CD4-positive, alpha-beta T cell (primary cell): ENCODE measurements at regions not wholly inside any gene's neighbourhood (a gene's known extent, or its start where the extent isn't known, plus 50 kb on each side); places are given as distances from the start of the nearest gene placed in this dataset.

ENCODE experiments used
- ATAC-seq: fragments of 200-7000 bp; cut with Tn5 transposase; one replicate; pipeline ENCODE4 v1.10.0; 2022; ENCODE audit warnings: mild to moderate bottlenecking; ENCODE audit not compliant: poor library complexity
- CTCF ChIA-PET: fragments of 350-600 bp; sonication (Branson Sonifier 250); formaldehyde crosslinking; loops from one replicate; lab custom pipeline; 2021; ENCODE audit warnings: antibody characterized with exemption, inconsistent platforms; lab: Charles Lee
- POLR2A ChIA-PET: fragments of 350-600 bp; sonication (Branson Sonifier 250); formaldehyde crosslinking; loops from one replicate; lab custom pipeline; 2021; ENCODE audit warnings: antibody characterized with exemption, inconsistent platforms; lab: Charles Lee
- DNase-seq, 14 experiments: peaks; one replicate each; pipeline ENCODE4 v3.0.0-alpha.2; 2013 to 2020; ENCODE audit warnings: mixed read lengths in 2 of 14
- H3K27ac ChIP-seq, 2 donors: one replicate each; pipeline versions ENCODE4 v1.5.1 to v1.7.0; 2013; ENCODE audit warnings: low read length in 2 of 2, low read depth in 1 of 2, mild to moderate bottlenecking in 1 of 2
- H3K27me3 ChIP-seq, 2 experiments: 1 replicate in 1 of 2; 2 replicates in 1 of 2; pipeline versions ENCODE4 v1.6.1 to v1.7.0; 2013; ENCODE audit warnings: low read length in 2 of 2, control low read depth in 1 of 2, mild to moderate bottlenecking in 1 of 2, moderate library complexity in 1 of 2; ENCODE audit not compliant: insufficient read depth in 2 of 2, control insufficient read depth in 1 of 2
- H3K36me3 ChIP-seq: one replicate; pipeline ENCODE4 v1.6.1; 2013; ENCODE audit warnings: low read length, control low read depth; ENCODE audit not compliant: insufficient read depth
- H3K4me1 ChIP-seq: one replicate; pipeline ENCODE4 v1.6.1; 2013; ENCODE audit warnings: low read length, control low read depth; ENCODE audit not compliant: insufficient read depth
- H3K4me3 ChIP-seq: one replicate; pipeline ENCODE4 v1.5.1; 2013; ENCODE audit warnings: mild to moderate bottlenecking, low read length, moderate library complexity
- H3K9me3 ChIP-seq, 2 experiments: 1 replicate in 1 of 2; 2 replicates in 1 of 2; pipeline versions ENCODE4 v1.6.1 to v1.7.0; 2013; ENCODE audit warnings: low read length in 2 of 2, mild to moderate bottlenecking in 2 of 2, control low read depth in 1 of 2, moderate library complexity in 1 of 2; ENCODE audit not compliant: control insufficient read depth in 1 of 2, insufficient read depth in 1 of 2
- H3K27ac Mint-ChIP-seq: one replicate; pipeline ENCODE4 v1.8.0; 2020; ENCODE audit warnings: mixed read lengths
- H3K27me3 Mint-ChIP-seq: one replicate; pipeline ENCODE4 v1.8.0; 2021; ENCODE audit warnings: mixed read lengths
- H3K36me3 Mint-ChIP-seq: one replicate; pipeline ENCODE4 v1.8.0; 2021; ENCODE audit warnings: low read depth, mixed read lengths
- H3K4me1 Mint-ChIP-seq: one replicate; pipeline ENCODE4 v1.8.0; 2021; ENCODE audit warnings: low read depth, mixed read lengths
- H3K4me3 Mint-ChIP-seq: one replicate; pipeline ENCODE4 v1.8.0; 2020; ENCODE audit warnings: mild to moderate bottlenecking, mixed read lengths
- H3K9me3 Mint-ChIP-seq: one replicate; pipeline ENCODE4 v1.8.0; 2020; ENCODE audit warnings: mixed read lengths
- intact Hi-C, 2 experiments: fragments of 100-400 bp; cut with DNase I in 1 of 2; cut with micrococcal nuclease in 1 of 2; formaldehyde crosslinking; loops; one replicate each; pipeline versions ENCODE4 v1.15.1 to v1.9.0; 2023 to 2025; cut with DNase I, micrococcal nuclease
- TF ChIP-seq, protein P1 (sequence below): fragments of 200-600 bp; IDR thresholded peaks from one replicate; pipeline ENCODE4 v1.8.0; 2022; ENCODE audit warnings: antibody characterized with exemption, mild to moderate bottlenecking

DNA sequence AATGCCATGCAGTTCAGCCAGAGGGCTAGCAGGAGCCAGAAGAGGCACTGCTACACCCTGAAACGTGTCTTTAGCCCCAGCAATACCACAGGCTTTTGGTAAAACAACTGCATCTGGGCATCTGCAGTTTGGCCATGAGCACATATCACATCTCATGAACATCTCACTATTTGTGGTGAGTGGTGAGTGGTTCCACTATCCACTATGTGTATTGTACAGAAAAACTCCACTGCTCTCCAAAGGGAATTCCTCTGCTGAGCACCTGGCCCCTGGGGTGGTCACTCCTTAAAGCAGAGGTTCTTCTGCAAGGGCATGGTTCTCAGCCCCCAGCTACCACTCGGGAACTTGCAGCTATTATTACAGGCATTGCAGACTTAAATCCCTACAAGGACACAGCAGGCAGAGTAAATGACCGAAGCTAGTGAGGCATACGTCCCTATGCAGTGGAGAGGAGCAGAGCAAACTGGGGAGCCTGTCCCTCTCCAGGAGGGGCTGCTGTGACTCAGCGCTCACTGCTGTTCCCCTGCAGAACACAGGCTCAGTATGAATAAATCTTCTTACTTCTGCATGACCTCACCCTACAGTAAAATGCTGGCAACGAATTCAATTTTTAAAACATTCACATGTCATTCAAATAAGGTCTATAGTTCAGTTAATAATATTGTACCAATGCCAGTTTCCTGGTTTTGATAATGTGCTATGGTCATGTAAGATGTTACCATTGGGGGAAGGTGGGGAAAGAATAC, 332.4 kb upstream of the ZNF507 start:
- Histone ChIP-seq H3K27ac (no peak overlapping the region), H3K4me1 (no peaks in the 10 kb centered on the region), H3K4me3 (no peak overlapping the region), H3K36me3 (no peaks in the 10 kb centered on the region), H3K9me3 (no peaks in the 10 kb centered on the region), H3K27me3 (no peaks in the 10 kb centered on the region)
- POLR2A ChIA-PET: no interaction called here
- no peak for DNase-seq
- TF ChIP-seq, protein P1, sequence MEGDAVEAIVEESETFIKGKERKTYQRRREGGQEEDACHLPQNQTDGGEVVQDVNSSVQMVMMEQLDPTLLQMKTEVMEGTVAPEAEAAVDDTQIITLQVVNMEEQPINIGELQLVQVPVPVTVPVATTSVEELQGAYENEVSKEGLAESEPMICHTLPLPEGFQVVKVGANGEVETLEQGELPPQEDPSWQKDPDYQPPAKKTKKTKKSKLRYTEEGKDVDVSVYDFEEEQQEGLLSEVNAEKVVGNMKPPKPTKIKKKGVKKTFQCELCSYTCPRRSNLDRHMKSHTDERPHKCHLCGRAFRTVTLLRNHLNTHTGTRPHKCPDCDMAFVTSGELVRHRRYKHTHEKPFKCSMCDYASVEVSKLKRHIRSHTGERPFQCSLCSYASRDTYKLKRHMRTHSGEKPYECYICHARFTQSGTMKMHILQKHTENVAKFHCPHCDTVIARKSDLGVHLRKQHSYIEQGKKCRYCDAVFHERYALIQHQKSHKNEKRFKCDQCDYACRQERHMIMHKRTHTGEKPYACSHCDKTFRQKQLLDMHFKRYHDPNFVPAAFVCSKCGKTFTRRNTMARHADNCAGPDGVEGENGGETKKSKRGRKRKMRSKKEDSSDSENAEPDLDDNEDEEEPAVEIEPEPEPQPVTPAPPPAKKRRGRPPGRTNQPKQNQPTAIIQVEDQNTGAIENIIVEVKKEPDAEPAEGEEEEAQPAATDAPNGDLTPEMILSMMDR: no peak
- CTCF ChIA-PET: no interaction called here
- Mint-ChIP-seq H3K4me3 (no peak overlapping the region), H3K27ac (no peak overlapping the region), H3K27me3 (no peaks in the 10 kb centered on the region), H3K9me3 (no peaks in the 10 kb centered on the region), H3K4me1 (no peaks in the 10 kb centered on the region), H3K36me3 (no peaks in the 10 kb centered on the region)
- intact Hi-C loops: no loop called here
- no peak for ATAC-seq

DNA sequence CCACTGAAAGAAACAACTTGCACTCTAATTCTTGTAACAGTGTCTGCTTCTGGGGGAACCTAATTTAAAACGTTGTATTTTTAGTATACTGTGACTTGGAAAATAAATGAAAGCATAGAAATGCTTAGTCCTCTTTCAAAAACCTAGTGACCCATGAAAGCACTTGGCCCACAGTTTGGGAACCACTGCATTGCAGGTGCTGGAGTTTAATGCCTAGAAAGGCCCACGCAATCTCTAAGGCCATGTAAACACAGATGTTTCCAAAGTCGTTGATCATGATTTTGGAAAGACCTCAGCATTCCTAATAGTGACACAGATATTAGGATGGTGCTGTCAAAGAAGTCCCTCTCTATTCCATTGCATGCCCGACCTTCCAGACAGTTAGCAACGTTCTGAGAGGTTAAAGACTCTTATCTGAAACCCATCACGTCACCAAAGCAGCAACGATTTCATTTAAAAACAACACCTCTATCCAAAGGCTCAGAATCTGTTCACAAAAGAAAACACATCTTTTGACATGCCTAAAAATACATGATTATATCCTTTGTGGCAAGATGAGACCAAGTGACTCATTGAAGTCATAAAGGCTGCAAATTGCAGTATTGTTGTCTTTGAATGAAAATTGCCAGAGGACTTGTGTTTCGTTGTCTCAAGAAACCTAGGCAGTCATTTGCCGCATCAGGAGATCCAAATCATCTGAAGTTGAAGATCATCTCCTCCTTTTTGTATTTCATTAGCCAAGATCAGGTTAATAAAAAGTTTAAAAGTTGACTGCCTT, 328.0 kb upstream of the ZNF507 start:
- H3K36me3 Mint-ChIP-seq: no peaks in the 10 kb centered on the region
- POLR2A ChIA-PET: no interaction called here
- Histone ChIP-seq H3K4me3 (no peak overlapping the region), H3K9me3 (no peaks in the 10 kb centered on the region), H3K27ac (no peak overlapping the region), H3K36me3 (no peaks in the 10 kb centered on the region), H3K4me1 (no peaks in the 10 kb centered on the region), H3K27me3 (no peaks in the 10 kb centered on the region)
- CTCF ChIA-PET: no interaction called here
- peaks cover 5% of the 10 kb centered on the region for H3K9me3 Mint-ChIP-seq
- DNase-seq (no peak), ATAC-seq (no peak)
- H3K27ac Mint-ChIP-seq: no peak overlapping the region
- intact Hi-C loops: no loop called here
- no peaks in the 10 kb centered on the region for H3K4me1 Mint-ChIP-seq
- no peaks in the 10 kb centered on the region for H3K27me3 Mint-ChIP-seq
- H3K4me3 Mint-ChIP-seq: no peak overlapping the region
- TF ChIP-seq, protein P1: no peak

DNA sequence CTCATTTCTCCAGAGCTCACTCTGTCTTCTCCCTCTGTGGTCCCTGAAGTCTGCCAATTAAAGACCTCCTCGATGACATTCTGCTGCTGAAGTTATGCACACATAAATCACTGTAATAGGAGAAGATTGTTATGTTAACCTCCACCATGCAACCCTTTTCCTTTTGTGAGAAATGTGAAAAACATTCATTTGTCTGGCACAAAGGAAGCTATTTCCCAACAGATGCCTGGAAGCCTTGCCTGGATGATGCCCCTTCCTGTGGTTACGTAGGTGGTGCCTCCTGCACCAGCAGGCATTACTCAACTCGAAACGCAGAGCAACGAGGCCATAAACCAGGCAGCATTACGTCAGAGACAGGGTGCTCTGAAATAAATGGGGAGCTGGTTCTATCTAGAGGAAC, 327.4 kb upstream of the ZNF507 start:
- DNase-seq (no peak), ATAC-seq (no peak)
- Histone ChIP-seq H3K4me3 (no peak overlapping the region), H3K36me3 (no peaks in the 10 kb centered on the region), H3K27ac (no peak overlapping the region), H3K27me3 (no peaks in the 10 kb centered on the region), H3K4me1 (no peaks in the 10 kb centered on the region), H3K9me3 (no peaks in the 10 kb centered on the region)
- H3K4me3 Mint-ChIP-seq: no peak overlapping the region
- TF ChIP-seq, protein P1: no peak
- H3K36me3 Mint-ChIP-seq: no peaks in the 10 kb centered on the region
- POLR2A ChIA-PET: no interaction called here
- H3K4me1 Mint-ChIP-seq: no peaks in the 10 kb centered on the region
- H3K27ac Mint-ChIP-seq: no peak overlapping the region
- intact Hi-C loops: no loop called here
- H3K9me3 Mint-ChIP-seq: peaks cover 5% of the 10 kb centered on the region
- no peaks in the 10 kb centered on the region for H3K27me3 Mint-ChIP-seq
- CTCF ChIA-PET: no interaction called here
